ENCODE measurements at regions not wholly inside any gene's neighbourhood (a gene's known extent, or its start where the extent isn't known, plus 50 kb on each side); places are given as distances from the start of the nearest gene placed in this dataset.

DNA sequence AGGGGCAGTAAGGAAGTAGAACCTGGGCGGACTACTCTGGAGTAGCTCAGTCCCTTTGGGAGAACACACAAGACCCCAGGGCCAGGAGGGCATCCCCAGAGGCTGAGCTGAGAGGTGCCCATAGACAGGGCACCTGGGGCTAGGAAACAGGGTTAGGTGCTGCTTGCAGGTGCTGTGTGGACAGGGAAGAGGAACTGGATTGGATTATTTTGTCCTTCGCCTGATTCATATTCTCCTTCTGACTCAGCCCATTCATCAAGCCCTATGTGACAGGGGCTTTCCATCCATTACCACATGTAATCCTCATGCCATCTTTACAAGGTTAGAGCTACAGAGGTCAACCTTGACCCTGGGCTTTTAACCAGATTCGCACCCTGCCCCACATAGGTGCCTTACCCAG is 183.9 kb downstream of the C1orf94 start:
- Histone ChIP-seq H3K27me3 (replicated peaks; ENCODE audit: control insufficient read depth, insufficient read depth, low read length) (no peaks in the 10 kb centered on the region), H3K4me1 (no peaks in the 10 kb centered on the region), H3K4me3 (ENCODE audit: low read depth, low read length) (no peak overlapping the region), H3K9me3 (no peaks in the 10 kb centered on the region), H3K36me3 (ENCODE audit: control insufficient read depth, insufficient read depth, low read length) (no peaks in the 10 kb centered on the region)
- Mint-ChIP-seq H3K27ac (ENCODE audit: unreplicated experiment) (no peak overlapping the region), H3K4me1 (ENCODE audit: low read depth, unreplicated experiment) (no peaks in the 10 kb centered on the region), H3K27me3 (ENCODE audit: insufficient read depth, unreplicated experiment) (peaks cover 13% of the 10 kb centered on the region), H3K36me3 (ENCODE audit: insufficient read depth, unreplicated experiment) (no peaks in the 10 kb centered on the region), H3K4me3 (ENCODE audit: unreplicated experiment) (no peak overlapping the region), H3K9me3 (ENCODE audit: unreplicated experiment) (no peaks in the 10 kb centered on the region)
- intact Hi-C loops (cut with micrococcal nuclease; ENCODE audit: unreplicated experiment), result no loop called here
- POLR2A ChIA-PET, result no interaction called here
- CTCF ChIA-PET, result no interaction called here
- BruUV-seq (replicated peaks), result no TSS peak
- TF ChIP-seq, protein P1, sequence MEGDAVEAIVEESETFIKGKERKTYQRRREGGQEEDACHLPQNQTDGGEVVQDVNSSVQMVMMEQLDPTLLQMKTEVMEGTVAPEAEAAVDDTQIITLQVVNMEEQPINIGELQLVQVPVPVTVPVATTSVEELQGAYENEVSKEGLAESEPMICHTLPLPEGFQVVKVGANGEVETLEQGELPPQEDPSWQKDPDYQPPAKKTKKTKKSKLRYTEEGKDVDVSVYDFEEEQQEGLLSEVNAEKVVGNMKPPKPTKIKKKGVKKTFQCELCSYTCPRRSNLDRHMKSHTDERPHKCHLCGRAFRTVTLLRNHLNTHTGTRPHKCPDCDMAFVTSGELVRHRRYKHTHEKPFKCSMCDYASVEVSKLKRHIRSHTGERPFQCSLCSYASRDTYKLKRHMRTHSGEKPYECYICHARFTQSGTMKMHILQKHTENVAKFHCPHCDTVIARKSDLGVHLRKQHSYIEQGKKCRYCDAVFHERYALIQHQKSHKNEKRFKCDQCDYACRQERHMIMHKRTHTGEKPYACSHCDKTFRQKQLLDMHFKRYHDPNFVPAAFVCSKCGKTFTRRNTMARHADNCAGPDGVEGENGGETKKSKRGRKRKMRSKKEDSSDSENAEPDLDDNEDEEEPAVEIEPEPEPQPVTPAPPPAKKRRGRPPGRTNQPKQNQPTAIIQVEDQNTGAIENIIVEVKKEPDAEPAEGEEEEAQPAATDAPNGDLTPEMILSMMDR (IDR thresholded peaks at IDR 0.05; ENCODE audit: insufficient read depth in 1 of 2, low read depth in 1 of 2, low read length in 1 of 2, severe bottlenecking in 1 of 2, unreplicated experiment in 1 of 2), result no peak
- DNase-seq, result no peak

DNA sequence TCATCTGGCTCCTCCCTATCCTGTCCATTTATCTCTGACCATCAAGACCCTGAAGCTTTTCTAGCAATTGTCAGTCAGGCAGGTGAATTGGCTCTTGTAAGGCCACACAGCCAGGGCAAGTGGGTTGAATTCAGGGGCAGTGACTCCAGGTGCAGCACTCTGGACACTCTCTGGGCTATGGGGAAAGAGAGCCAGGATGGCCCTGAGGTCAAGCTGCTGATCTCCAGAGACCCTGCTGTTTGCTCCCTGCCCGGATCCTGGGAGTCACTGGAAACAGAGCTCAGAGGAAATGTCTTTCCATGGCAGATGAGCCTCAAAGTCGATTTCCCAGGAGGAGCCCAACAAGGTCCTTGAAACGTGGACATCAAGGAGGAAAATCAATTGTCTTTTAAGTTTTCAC is 184.4 kb downstream of the C1orf94 start:
- no peaks in the 10 kb centered on the region for H3K9me3 ChIP-seq
- H3K36me3 ChIP-seq (ENCODE audit: control insufficient read depth, insufficient read depth, low read length), result no peaks in the 10 kb centered on the region
- H3K9me3 Mint-ChIP-seq (ENCODE audit: unreplicated experiment), result no peaks in the 10 kb centered on the region
- BruUV-seq (replicated peaks), result no TSS peak
- TF ChIP-seq, protein P1 (IDR thresholded peaks at IDR 0.05; ENCODE audit: insufficient read depth in 1 of 2, low read depth in 1 of 2, low read length in 1 of 2, severe bottlenecking in 1 of 2, unreplicated experiment in 1 of 2), result no peak
- POLR2A ChIA-PET, result no interaction called here
- H3K4me1 ChIP-seq, result no peaks in the 10 kb centered on the region
- DNase-seq, result no peak
- no peaks in the 10 kb centered on the region for H3K27me3 ChIP-seq (replicated peaks; ENCODE audit: control insufficient read depth, insufficient read depth, low read length)
- no peak overlapping the region for H3K4me3 ChIP-seq (ENCODE audit: low read depth, low read length)
- intact Hi-C loops (cut with micrococcal nuclease; ENCODE audit: unreplicated experiment), result no loop called here
- H3K4me1 Mint-ChIP-seq (ENCODE audit: low read depth, unreplicated experiment), result no peaks in the 10 kb centered on the region
- H3K36me3 Mint-ChIP-seq (ENCODE audit: insufficient read depth, unreplicated experiment), result no peaks in the 10 kb centered on the region
- peaks cover 13% of the 10 kb centered on the region for H3K27me3 Mint-ChIP-seq (ENCODE audit: insufficient read depth, unreplicated experiment)
- no peak overlapping the region for H3K27ac Mint-ChIP-seq (ENCODE audit: unreplicated experiment)
- no peak overlapping the region for H3K4me3 Mint-ChIP-seq (ENCODE audit: unreplicated experiment)
- CTCF ChIA-PET, result no interaction called here

DNA sequence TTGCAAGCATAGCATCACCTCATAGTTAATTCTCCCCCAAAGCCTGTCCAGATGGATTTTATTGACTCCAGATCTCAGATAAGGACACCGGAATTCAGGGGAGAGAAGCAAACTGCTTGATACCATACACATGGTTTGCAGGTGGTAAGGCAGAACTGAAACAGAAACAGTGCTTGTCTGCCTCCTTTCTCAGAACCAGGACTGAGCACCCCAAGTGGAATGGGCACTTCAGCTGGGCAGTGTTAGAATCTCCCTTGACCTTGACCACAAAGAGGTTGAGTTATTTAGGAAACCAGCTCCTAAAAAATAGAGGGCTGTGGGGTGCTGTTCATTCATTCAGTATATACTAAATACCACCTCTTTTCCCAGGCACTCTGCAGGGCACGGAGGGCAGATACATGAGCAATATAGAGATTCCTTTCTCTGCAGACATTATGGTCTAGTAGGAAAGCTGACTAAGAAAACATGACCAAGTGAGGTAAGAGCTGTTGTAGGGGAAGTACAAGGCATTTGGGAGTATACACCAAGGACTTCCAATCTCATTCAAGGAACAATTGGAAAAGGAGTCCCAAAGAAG is 185.2 kb downstream of the C1orf94 start:
- Histone ChIP-seq H3K36me3 (ENCODE audit: control insufficient read depth, insufficient read depth, low read length) (no peaks in the 10 kb centered on the region), H3K4me3 (ENCODE audit: low read depth, low read length) (no peak overlapping the region), H3K27me3 (replicated peaks; ENCODE audit: control insufficient read depth, insufficient read depth, low read length) (no peaks in the 10 kb centered on the region), H3K4me1 (no peaks in the 10 kb centered on the region), H3K9me3 (no peaks in the 10 kb centered on the region)
- no peak overlapping the region for H3K4me3 Mint-ChIP-seq (ENCODE audit: unreplicated experiment)
- ChIA-PET CTCF (no interaction called here), POLR2A (no interaction called here)
- intact Hi-C loops (cut with micrococcal nuclease; ENCODE audit: unreplicated experiment), result no loop called here
- DNase-seq, result no peak
- no peaks in the 10 kb centered on the region for H3K9me3 Mint-ChIP-seq (ENCODE audit: unreplicated experiment)
- BruUV-seq (replicated peaks), result no TSS peak
- H3K27ac Mint-ChIP-seq (ENCODE audit: unreplicated experiment), result no peak overlapping the region
- peaks cover 13% of the 10 kb centered on the region for H3K27me3 Mint-ChIP-seq (ENCODE audit: insufficient read depth, unreplicated experiment)
- no peaks in the 10 kb centered on the region for H3K36me3 Mint-ChIP-seq (ENCODE audit: insufficient read depth, unreplicated experiment)
- H3K4me1 Mint-ChIP-seq (ENCODE audit: low read depth, unreplicated experiment), result no peaks in the 10 kb centered on the region
- TF ChIP-seq, protein P1 (IDR thresholded peaks at IDR 0.05; ENCODE audit: insufficient read depth in 1 of 2, low read depth in 1 of 2, low read length in 1 of 2, severe bottlenecking in 1 of 2, unreplicated experiment in 1 of 2), result no peak
